C4-2B (cell line): ENCODE measurements at regions not wholly inside any gene's neighbourhood (a gene's known extent, or its start where the extent isn't known, plus 50 kb on each side); places are given as distances from the start of the nearest gene placed in this dataset.

Source experiments
- CTCF ChIP-seq: fragments of 450-650 bp; conservative IDR thresholded peaks from 2 replicates; pipeline ENCODE4 v1.5.1; 2017; ENCODE audit warnings: mild to moderate bottlenecking
- ZFX ChIP-seq: fragments of 450-650 bp; IDR thresholded peaks from 2 replicates; pipeline ENCODE4 v1.6.1; 2017

- TF ChIP-seq CTCF (no peak), ZFX (no peak)
These were observed 1721.9 kb upstream of the SLC39A10 start for GRCh38 chr2:193935114-193935513.
